H9 (cell line): ENCODE measurements at regions not wholly inside any gene's neighbourhood (a gene's known extent, or its start where the extent isn't known, plus 50 kb on each side); places are given as distances from the start of the nearest gene placed in this dataset.

Source experiments
- DNase-seq: peaks from one replicate; pipeline ENCODE4 v3.0.0-alpha.2; 2017
- H2AFZ ChIP-seq: one replicate; pipeline ENCODE4 v1.6.1; 2013; ENCODE audit warnings: mild to moderate bottlenecking, low read length, control low read depth, moderate library complexity
- H2AK5ac ChIP-seq: 2 replicates; pipeline ENCODE4 v1.6.1; 2013; ENCODE audit warnings: low read length, control low read depth, mixed read lengths; ENCODE audit not compliant: insufficient read length
- H2BK120ac ChIP-seq: one replicate; pipeline ENCODE4 v1.6.1; 2013; ENCODE audit warnings: low read depth, mild to moderate bottlenecking, low read length, control low read depth, inconsistent platforms; ENCODE audit not compliant: poor library complexity, severe bottlenecking
- H2BK12ac ChIP-seq: 2 replicates; pipeline ENCODE4 v1.6.1; 2013; ENCODE audit warnings: low read length, control low read depth, mixed read lengths, low read depth; ENCODE audit not compliant: insufficient read length
- H2BK15ac ChIP-seq: 2 replicates; pipeline ENCODE4 v1.6.1; 2013; ENCODE audit warnings: low read depth, low read length, control low read depth
- H2BK20ac ChIP-seq: one replicate; pipeline ENCODE4 v1.6.1; 2013; ENCODE audit warnings: low read depth, mild to moderate bottlenecking, low read length, control low read depth, inconsistent platforms; ENCODE audit not compliant: poor library complexity, severe bottlenecking
- H2BK5ac ChIP-seq: 2 replicates; pipeline ENCODE4 v1.6.1; 2013; ENCODE audit warnings: low read length, control low read depth, mixed read lengths; ENCODE audit not compliant: insufficient read length
- H3K14ac ChIP-seq: 2 replicates; pipeline ENCODE4 v1.6.1; 2013; ENCODE audit warnings: low read length, control low read depth; ENCODE audit not compliant: insufficient read depth
- H3K18ac ChIP-seq: 2 replicates; pipeline ENCODE4 v1.6.1; 2013; ENCODE audit warnings: low read depth, mild to moderate bottlenecking, mixed read lengths, low read length, control low read depth; ENCODE audit not compliant: insufficient read length
- H3K23ac ChIP-seq: 2 replicates; pipeline ENCODE4 v1.6.1; 2013; ENCODE audit warnings: low read length, control low read depth, mixed read lengths, low read depth; ENCODE audit not compliant: insufficient read length
- H3K23me2 ChIP-seq: 2 replicates; pipeline ENCODE4 v1.6.1; 2013; ENCODE audit warnings: low read depth, mild to moderate bottlenecking, mixed read lengths, low read length, control low read depth; ENCODE audit not compliant: insufficient read length, poor library complexity, severe bottlenecking
- H3K27ac ChIP-seq: 2 replicates; pipeline ENCODE4 v1.5.1; 2013; ENCODE audit warnings: low read length, control low read depth, mixed read lengths, low read depth; ENCODE audit not compliant: insufficient read length
- H3K27me3 ChIP-seq: 2 replicates; pipeline ENCODE4 v1.6.1; 2013; ENCODE audit warnings: low read length, control low read depth, inconsistent platforms; ENCODE audit not compliant: insufficient read depth
- H3K4ac ChIP-seq: 2 replicates; pipeline ENCODE4 v1.6.1; 2013; ENCODE audit warnings: low read depth, mild to moderate bottlenecking, control low read depth, inconsistent platforms, low read length, moderate library complexity
- H3K4me1 ChIP-seq: 2 replicates; pipeline ENCODE4 v1.6.1; 2013; ENCODE audit warnings: low read length, control low read depth, inconsistent platforms; ENCODE audit not compliant: insufficient read depth
- H3K4me2 ChIP-seq: 2 replicates; pipeline ENCODE4 v1.6.1; 2013; ENCODE audit warnings: low read length, control low read depth, mixed read lengths; ENCODE audit not compliant: insufficient read length, insufficient read depth
- H3K56ac ChIP-seq: 2 replicates; pipeline ENCODE4 v1.6.1; 2013; ENCODE audit warnings: low read depth, mild to moderate bottlenecking, mixed read lengths, low read length, control low read depth; ENCODE audit not compliant: insufficient read length
- H3K79me1 ChIP-seq: 2 replicates; pipeline ENCODE4 v1.6.1; 2013; ENCODE audit warnings: low read depth, mild to moderate bottlenecking, moderate library complexity, low read length, control low read depth, inconsistent platforms; ENCODE audit not compliant: insufficient read depth, poor library complexity, severe bottlenecking
- H3K79me2 ChIP-seq: 2 replicates; pipeline ENCODE4 v1.6.1; 2013; ENCODE audit warnings: low read length, control low read depth, inconsistent platforms; ENCODE audit not compliant: insufficient read depth
- H3K9ac ChIP-seq: 2 replicates; pipeline ENCODE4 v1.6.1; 2013; ENCODE audit warnings: low read length, control low read depth, mixed read lengths; ENCODE audit not compliant: insufficient read length; ENCODE audit errors: extremely low read depth
- H3K9me3 ChIP-seq: one replicate; pipeline ENCODE4 v1.6.1; 2013; ENCODE audit warnings: low read depth, low read length, inconsistent platforms; ENCODE audit not compliant: control insufficient read depth
- H3T11ph ChIP-seq: one replicate; pipeline ENCODE4 v1.6.1; 2013; ENCODE audit warnings: mild to moderate bottlenecking, low read length, control low read depth, inconsistent platforms
- H4K20me1 ChIP-seq: one replicate; pipeline ENCODE4 v1.6.1; 2013; ENCODE audit not compliant: control insufficient read depth, insufficient read length, insufficient read depth
- H4K5ac ChIP-seq: 2 replicates; pipeline ENCODE4 v1.6.1; 2013; ENCODE audit warnings: low read depth, mild to moderate bottlenecking, mixed read lengths, low read length, control low read depth; ENCODE audit not compliant: insufficient read length
- H4K8ac ChIP-seq: replicated peaks from 2 replicates; pipeline ENCODE4 v1.6.1; 2013; ENCODE audit warnings: low read length, control low read depth, mixed read lengths, low read depth; ENCODE audit not compliant: insufficient read length
- H4K91ac ChIP-seq: 2 replicates; pipeline ENCODE4 v1.6.1; 2013; ENCODE audit warnings: low read depth, mild to moderate bottlenecking, moderate library complexity, mixed read lengths, low read length, control low read depth; ENCODE audit not compliant: insufficient read length
- H3K27ac Mint-ChIP-seq, 3 experiments: 2 replicates in 2 of 3; 3 replicates in 1 of 3; pipeline ENCODE4 v1.8.0; 2020 to 2021; ENCODE audit warnings: mixed read lengths in 3 of 3, mild to moderate bottlenecking in 1 of 3, moderate library complexity in 1 of 3
- H3K27me3 Mint-ChIP-seq: 2 replicates; pipeline ENCODE4 v1.8.0; 2021; ENCODE audit warnings: low read depth, mild to moderate bottlenecking, moderate library complexity, mixed read lengths
- H3K36me3 Mint-ChIP-seq, 3 experiments: 2 replicates in 2 of 3; 3 replicates in 1 of 3; pipeline ENCODE4 v1.8.0; 2020 to 2021; ENCODE audit warnings: low read depth in 3 of 3, mixed read lengths in 3 of 3; ENCODE audit not compliant: insufficient read depth in 1 of 3
- H3K4me1 Mint-ChIP-seq, 2 experiments: 2 replicates each; pipeline ENCODE4 v1.8.0; 2020; ENCODE audit warnings: mixed read lengths in 2 of 2
- H3K4me3 Mint-ChIP-seq, 2 experiments: 2 replicates in 1 of 2; 3 replicates in 1 of 2; pipeline ENCODE4 v1.8.0; 2020 to 2021; ENCODE audit warnings: mild to moderate bottlenecking in 2 of 2, mixed read lengths in 2 of 2, moderate library complexity in 1 of 2
- H3K9me3 Mint-ChIP-seq, 2 experiments: 2 replicates in 1 of 2; 3 replicates in 1 of 2; pipeline ENCODE4 v1.8.0; 2020; ENCODE audit warnings: mild to moderate bottlenecking in 2 of 2, mixed read lengths in 2 of 2, moderate library complexity in 1 of 2
- WGBS: extraction: QIAGEN DNeasy Blood & Tissue Kit; methylation state at CpG from one replicate; pipeline ENCODE4 v1.1.7; 2013; ENCODE audit warnings: missing lambda C conversion rate, low lambda C conversion rate, mixed read lengths; ENCODE audit not compliant: insufficient read length; ENCODE audit errors: extremely low coverage; 5-methylcytosine and 5-hydroxymethylcytosine counted together
- TF ChIP-seq, protein P1 (sequence below): fragments of 200-600 bp; sonication (generic); conservative IDR thresholded peaks from 3 replicates; pipeline ENCODE4 v1.8.0; 2021; ENCODE audit warnings: antibody characterized with exemption, mild to moderate bottlenecking

DNA sequence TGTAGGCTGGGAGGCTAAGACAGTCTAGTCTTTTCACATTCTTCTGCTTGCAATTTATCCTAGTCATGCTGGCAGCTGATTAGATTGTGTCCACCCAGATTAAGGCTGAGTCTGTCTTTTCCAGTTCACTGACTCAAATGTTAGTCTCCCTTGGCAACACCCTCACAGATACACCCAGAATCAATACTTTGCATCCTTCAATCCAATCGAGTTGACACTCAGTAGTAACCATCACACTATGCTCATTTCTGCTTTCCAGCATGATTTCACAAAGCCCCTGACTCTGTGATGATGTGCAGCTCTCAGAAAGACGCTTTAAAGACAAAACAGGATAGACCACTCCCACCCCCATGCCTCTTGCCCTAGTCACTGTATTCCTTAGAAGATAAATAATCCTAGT lies 693.0 kb downstream of the HTR1B start:
- no peak overlapping the region for H3K4ac ChIP-seq
- no peak overlapping the region for H4K91ac ChIP-seq
- no peak overlapping the region for H2BK5ac ChIP-seq
- no peak overlapping the region for H3K27ac ChIP-seq
- H2BK20ac ChIP-seq = no peak overlapping the region
- no peaks in the 10 kb centered on the region for H3K23me2 ChIP-seq
- Mint-ChIP-seq H3K9me3 (0 out of 5 replicates have a peak, but pooled peaks cover 0 to 6% of the 10 kb centered on the region in 2 experiments), H3K27ac (no peak overlapping the region), H3K4me3 (no peak overlapping the region), H3K36me3 (peaks cover 0 to 9% (median 0%) of the 10 kb centered on the region in 3 experiments; a peak in 3 of 7 replicates), H3K4me1 (peaks cover 5 to 8% of the 10 kb centered on the region in 2 experiments; a peak in 2 of 4 replicates), H3K27me3 (no peaks in the 10 kb centered on the region)
- H4K5ac ChIP-seq = no peak overlapping the region
- H3K79me2 ChIP-seq = 0 out of 2 replicates have a peak, but pooled peaks cover 3% of the 10 kb centered on the region
- no CpG with 5 or more reads among the region's 2 CpGs for WGBS
- H3K56ac ChIP-seq = no peak overlapping the region
- no peak overlapping the region for H4K8ac ChIP-seq
- no peaks in the 10 kb centered on the region for H3K79me1 ChIP-seq
- no peak overlapping the region for H3K9ac ChIP-seq
- no peak overlapping the region for H3K23ac ChIP-seq
- no peaks in the 10 kb centered on the region; the same call in 1 of the 2 replicates for H3K4me1 ChIP-seq
- no peak overlapping the region for H3K18ac ChIP-seq
- no peak overlapping the region for H3T11ph ChIP-seq
- no peak overlapping the region for H2BK12ac ChIP-seq
- no peak overlapping the region for H3K4me2 ChIP-seq
- no peak overlapping the region for H2BK15ac ChIP-seq
- H2BK120ac ChIP-seq = no peak overlapping the region
- no peak overlapping the region for H3K14ac ChIP-seq
- no peak overlapping the region for H2AFZ ChIP-seq
- no peaks in the 10 kb centered on the region for H3K27me3 ChIP-seq
- no peak overlapping the region for H2AK5ac ChIP-seq
- H3K9me3 ChIP-seq = no peaks in the 10 kb centered on the region
- H4K20me1 ChIP-seq = no peaks in the 10 kb centered on the region
- no peak for DNase-seq
- TF ChIP-seq, protein P1, sequence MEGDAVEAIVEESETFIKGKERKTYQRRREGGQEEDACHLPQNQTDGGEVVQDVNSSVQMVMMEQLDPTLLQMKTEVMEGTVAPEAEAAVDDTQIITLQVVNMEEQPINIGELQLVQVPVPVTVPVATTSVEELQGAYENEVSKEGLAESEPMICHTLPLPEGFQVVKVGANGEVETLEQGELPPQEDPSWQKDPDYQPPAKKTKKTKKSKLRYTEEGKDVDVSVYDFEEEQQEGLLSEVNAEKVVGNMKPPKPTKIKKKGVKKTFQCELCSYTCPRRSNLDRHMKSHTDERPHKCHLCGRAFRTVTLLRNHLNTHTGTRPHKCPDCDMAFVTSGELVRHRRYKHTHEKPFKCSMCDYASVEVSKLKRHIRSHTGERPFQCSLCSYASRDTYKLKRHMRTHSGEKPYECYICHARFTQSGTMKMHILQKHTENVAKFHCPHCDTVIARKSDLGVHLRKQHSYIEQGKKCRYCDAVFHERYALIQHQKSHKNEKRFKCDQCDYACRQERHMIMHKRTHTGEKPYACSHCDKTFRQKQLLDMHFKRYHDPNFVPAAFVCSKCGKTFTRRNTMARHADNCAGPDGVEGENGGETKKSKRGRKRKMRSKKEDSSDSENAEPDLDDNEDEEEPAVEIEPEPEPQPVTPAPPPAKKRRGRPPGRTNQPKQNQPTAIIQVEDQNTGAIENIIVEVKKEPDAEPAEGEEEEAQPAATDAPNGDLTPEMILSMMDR = no peak
